ENCODE measurements at regions not wholly inside any gene's neighbourhood (a gene's known extent, or its start where the extent isn't known, plus 50 kb on each side); places are given as distances from the start of the nearest gene placed in this dataset.

- no peaks in the 10 kb centered on the region for H3K36me3 ChIP-seq (ENCODE audit: control insufficient read depth, insufficient read depth, low read length)
- H3K27ac ChIP-seq (ENCODE audit: extremely low read depth, low read depth, low read length): no peak overlapping the region
- no peaks in the 10 kb centered on the region for H4K20me1 ChIP-seq (replicated peaks; ENCODE audit: control insufficient read depth, insufficient read depth, low read length)
- H3K9ac ChIP-seq (ENCODE audit: insufficient read depth in 1 of 2, low read depth in 2 of 2, low read length in 2 of 2): no peak overlapping the region
- no peaks in the 10 kb centered on the region for H3K9me1 ChIP-seq (ENCODE audit: control insufficient read depth, insufficient read depth, low read length)
- WGBS (ENCODE audit: insufficient coverage, low coverage, missing lambda C conversion rate): 8% methylated on average over 11 of the region's 15 CpGs
- no peak for TF ChIP-seq ZC3H11A (IDR thresholded peaks at IDR 0.05; ENCODE audit: low read depth, low read length)
- H3K4me3 ChIP-seq: no peak overlapping the region
- POLR2A ChIA-PET: no interaction called here
- CTCF ChIA-PET (ENCODE audit: low intra/inter-chr PET ratio): no interaction called here
- no peak overlapping the region for H2AFZ ChIP-seq (ENCODE audit: low read depth, low read length)
- intact Hi-C loops (cut with micrococcal nuclease) (no loop called here), in situ Hi-C loops (cut with MboI) (loop anchor here (10.0 to 25.0 kb wide), 2 partner anchors 70 to 198 kb away; no protein-coding TSS in a partner anchor)
- no peak for ATAC-seq
- no peak for FAIRE-seq
- no peak overlapping the region for H3K4me2 ChIP-seq (ENCODE audit: insufficient read depth, low read length)
- peaks cover 0 to 64% of the 10 kb centered on the region in 2 experiments; a peak in 3 of 5 replicates for H3K27me3 ChIP-seq (ENCODE audit: control insufficient read depth in 2 of 2, insufficient read depth in 2 of 2, low read length in 2 of 2)
- H3K79me2 ChIP-seq (ENCODE audit: control insufficient read depth, insufficient read depth, low read length): no peaks in the 10 kb centered on the region
- peaks cover 2 to 43% of the 10 kb centered on the region in 2 experiments; a peak in 3 of 5 replicates for H3K4me1 ChIP-seq (replicated peaks in 1 of 2; ENCODE audit: control insufficient read depth in 2 of 2, insufficient read depth in 2 of 2, low read length in 2 of 2)
- DNase-seq (ENCODE audit: extremely low read depth in 1 of 4, low spot score in 3 of 4): no peak
- BruUV-seq (replicated peaks): no TSS peak
- no peaks in the 10 kb centered on the region for H3K9me3 ChIP-seq (replicated peaks; ENCODE audit: control insufficient read depth, insufficient read depth, low read depth, low read length)
Observed at GRCh38 chr20:25864326-25864962, 167.8 kb upstream of the ZNF337 start.

GRCh38 chr20:25863536-25864325 is 167.1 kb upstream of the ZNF337 start:
- peak; percentile 24; the same call in 1 of the 2 replicates for TF ChIP-seq PHF8 (IDR thresholded peaks at IDR 0.05; ENCODE audit: borderline replicate concordance, low read length)
- TF ChIP-seq MCM5 (IDR thresholded peaks at IDR 0.05; ENCODE audit: low read depth): no peak
- TF ChIP-seq MTA2 (IDR thresholded peaks at IDR 0.05; ENCODE audit: low read depth): no peak
- TF ChIP-seq CBFA2T3 (IDR thresholded peaks at IDR 0.05): no peak
- TF ChIP-seq TEAD2 (tag; IDR thresholded peaks at IDR 0.05): no peak
- no peak for TF ChIP-seq ZNF436 (CRISPR knock-in tag; IDR thresholded peaks at IDR 0.05)
- TF ChIP-seq NFIC (IDR thresholded peaks at IDR 0.05): no peak
- TF ChIP-seq, protein P1, sequence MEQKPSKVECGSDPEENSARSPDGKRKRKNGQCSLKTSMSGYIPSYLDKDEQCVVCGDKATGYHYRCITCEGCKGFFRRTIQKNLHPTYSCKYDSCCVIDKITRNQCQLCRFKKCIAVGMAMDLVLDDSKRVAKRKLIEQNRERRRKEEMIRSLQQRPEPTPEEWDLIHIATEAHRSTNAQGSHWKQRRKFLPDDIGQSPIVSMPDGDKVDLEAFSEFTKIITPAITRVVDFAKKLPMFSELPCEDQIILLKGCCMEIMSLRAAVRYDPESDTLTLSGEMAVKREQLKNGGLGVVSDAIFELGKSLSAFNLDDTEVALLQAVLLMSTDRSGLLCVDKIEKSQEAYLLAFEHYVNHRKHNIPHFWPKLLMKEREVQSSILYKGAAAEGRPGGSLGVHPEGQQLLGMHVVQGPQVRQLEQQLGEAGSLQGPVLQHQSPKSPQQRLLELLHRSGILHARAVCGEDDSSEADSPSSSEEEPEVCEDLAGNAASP (IDR thresholded peaks at IDR 0.05): no peak
- TF ChIP-seq, protein P2, sequence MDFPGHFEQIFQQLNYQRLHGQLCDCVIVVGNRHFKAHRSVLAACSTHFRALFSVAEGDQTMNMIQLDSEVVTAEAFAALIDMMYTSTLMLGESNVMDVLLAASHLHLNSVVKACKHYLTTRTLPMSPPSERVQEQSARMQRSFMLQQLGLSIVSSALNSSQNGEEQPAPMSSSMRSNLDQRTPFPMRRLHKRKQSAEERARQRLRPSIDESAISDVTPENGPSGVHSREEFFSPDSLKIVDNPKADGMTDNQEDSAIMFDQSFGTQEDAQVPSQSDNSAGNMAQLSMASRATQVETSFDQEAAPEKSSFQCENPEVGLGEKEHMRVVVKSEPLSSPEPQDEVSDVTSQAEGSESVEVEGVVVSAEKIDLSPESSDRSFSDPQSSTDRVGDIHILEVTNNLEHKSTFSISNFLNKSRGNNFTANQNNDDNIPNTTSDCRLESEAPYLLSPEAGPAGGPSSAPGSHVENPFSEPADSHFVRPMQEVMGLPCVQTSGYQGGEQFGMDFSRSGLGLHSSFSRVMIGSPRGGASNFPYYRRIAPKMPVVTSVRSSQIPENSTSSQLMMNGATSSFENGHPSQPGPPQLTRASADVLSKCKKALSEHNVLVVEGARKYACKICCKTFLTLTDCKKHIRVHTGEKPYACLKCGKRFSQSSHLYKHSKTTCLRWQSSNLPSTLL (IDR thresholded peaks at IDR 0.05): no peak
- ChIA-PET CTCF (ENCODE audit: low intra/inter-chr PET ratio) (no interaction called here), POLR2A (interaction anchor here (0.7 kb wide), 1 partner anchor 1219 kb away, joined by 3 read pairs; no protein-coding TSS in a partner anchor)
- H3K79me2 ChIP-seq (ENCODE audit: control insufficient read depth, insufficient read depth, low read length): no peaks in the 10 kb centered on the region
- peak overlapping the region in 1 of 2 experiments; percentile 26; a peak in 1 of 4 replicates for H3K9ac ChIP-seq (ENCODE audit: insufficient read depth in 1 of 2, low read depth in 2 of 2, low read length in 2 of 2)
- intact Hi-C loops (cut with micrococcal nuclease): no loop called here
- H3K4me3 ChIP-seq: peak overlapping the region; percentile 41
- WGBS (ENCODE audit: insufficient coverage, low coverage, missing lambda C conversion rate): 31% methylated on average over 12 of the region's 21 CpGs
- no peak overlapping the region for H3K27ac ChIP-seq (ENCODE audit: extremely low read depth, low read depth, low read length)
- H3K4me1 ChIP-seq (replicated peaks in 1 of 2; ENCODE audit: control insufficient read depth in 2 of 2, insufficient read depth in 2 of 2, low read length in 2 of 2): peaks cover 2 to 44% of the 10 kb centered on the region in 2 experiments; a peak in 3 of 5 replicates
- H3K27me3 ChIP-seq (ENCODE audit: control insufficient read depth in 2 of 2, insufficient read depth in 2 of 2, low read length in 2 of 2): peaks cover 0 to 63% of the 10 kb centered on the region in 2 experiments; a peak in 3 of 5 replicates
- H3K36me3 ChIP-seq (ENCODE audit: control insufficient read depth, insufficient read depth, low read length): no peaks in the 10 kb centered on the region
- DNase-seq (ENCODE audit: extremely low read depth in 1 of 4, low spot score in 3 of 4) (no peak), FAIRE-seq (no peak), ATAC-seq (no peak)
- no peaks in the 10 kb centered on the region for H3K9me1 ChIP-seq (ENCODE audit: control insufficient read depth, insufficient read depth, low read length)
- H3K9me3 ChIP-seq (replicated peaks; ENCODE audit: control insufficient read depth, insufficient read depth, low read depth, low read length): no peaks in the 10 kb centered on the region
- BruUV-seq (replicated peaks): no TSS peak
- in situ Hi-C loops (cut with MboI): loop anchor here (10.0 to 25.0 kb wide), 2 partner anchors 69 to 199 kb away; no protein-coding TSS in a partner anchor
- H3K4me2 ChIP-seq (ENCODE audit: insufficient read depth, low read length): peak overlapping the region; percentile 70
- H4K20me1 ChIP-seq (replicated peaks; ENCODE audit: control insufficient read depth, insufficient read depth, low read length): no peaks in the 10 kb centered on the region
- H2AFZ ChIP-seq (ENCODE audit: low read depth, low read length): peak overlapping the region; percentile 83
